HG03442 (cell line): ENCODE measurements at regions not wholly inside any gene's neighbourhood (a gene's known extent, or its start where the extent isn't known, plus 50 kb on each side); places are given as distances from the start of the nearest gene placed in this dataset.
A peak's percentile ranks its signal among the peaks of the same experiment; 100 is the strongest.

Experiments used
- ATAC-seq: cut with Tn5 transposase; IDR thresholded peaks from one replicate; pipeline ENCODE4 v1.9.1; 2021; ENCODE audit warnings: mild to moderate bottlenecking, moderate library complexity; ENCODE audit not compliant: unreplicated experiment

GRCh38 chr12:89948271-89949175, 239.9 kb upstream of the ATP2B1 start:
- no peak for ATAC-seq

- no peak for ATAC-seq
Observed at GRCh38 chr12:89947437-89948270, 239.0 kb upstream of the ATP2B1 start.

- ATAC-seq, result no peak
Observed at GRCh38 chr12:89946518-89947135, 238.0 kb upstream of the ATP2B1 start.

GRCh38 chr12:89945123-89945522, 236.5 kb upstream of the ATP2B1 start:
- ATAC-seq, result no peak

GRCh38 chr12:89943463-89943862, 234.8 kb upstream of the ATP2B1 start:
- ATAC-seq, result no peak

GRCh38 chr12:89941436-89941835, 232.8 kb upstream of the ATP2B1 start:
- ATAC-seq, result no peak

GRCh38 chr12:89939522-89940215, 231.0 kb upstream of the ATP2B1 start:
- no peak for ATAC-seq

- no peak for ATAC-seq
Observed at GRCh38 chr12:89936631-89937030, 228.0 kb upstream of the ATP2B1 start.

GRCh38 chr12:89935850-89936249, 227.2 kb upstream of the ATP2B1 start:
- peak; percentile 93 for ATAC-seq

- no peak for ATAC-seq
Observed at GRCh38 chr12:89933911-89934310, 225.3 kb upstream of the ATP2B1 start.

- no peak for ATAC-seq
Observed at GRCh38 chr12:89932954-89933353, 224.3 kb upstream of the ATP2B1 start.

- ATAC-seq, result no peak
Observed at GRCh38 chr12:89928467-89928866, 219.8 kb upstream of the ATP2B1 start.

GRCh38 chr12:89927226-89927698, 218.6 kb upstream of the ATP2B1 start:
- ATAC-seq, result peak; percentile 98

- ATAC-seq, result no peak
Observed at GRCh38 chr12:89924191-89924590, 215.6 kb upstream of the ATP2B1 start.

GRCh38 chr12:89923091-89923490, 214.5 kb upstream of the ATP2B1 start:
- no peak for ATAC-seq

GRCh38 chr12:89920866-89921265, 212.2 kb upstream of the ATP2B1 start:
- no peak for ATAC-seq

- no peak for ATAC-seq
Observed at GRCh38 chr12:89919241-89919906, 210.7 kb upstream of the ATP2B1 start.

- no peak for ATAC-seq
Observed at GRCh38 chr12:89918172-89918846, 209.7 kb upstream of the ATP2B1 start.

GRCh38 chr12:89909753-89910152, 201.1 kb upstream of the ATP2B1 start:
- ATAC-seq, result no peak

GRCh38 chr12:89907659-89908058, 199.0 kb upstream of the ATP2B1 start:
- ATAC-seq, result no peak
